NCI-H146 (cell line): ENCODE measurements at regions not wholly inside any gene's neighbourhood (a gene's known extent, or its start where the extent isn't known, plus 50 kb on each side); places are given as distances from the start of the nearest gene placed in this dataset.
"Not testable (repeated sequence)": the region's sequence is repeated elsewhere in the genome, so short reads cannot be mapped to it uniquely, and the experiment has no call there.

Experiments used
- DNase-seq: peaks from one replicate; lab custom pipeline; 2025; lab: John Stamatoyannopoulos, UW

DNA sequence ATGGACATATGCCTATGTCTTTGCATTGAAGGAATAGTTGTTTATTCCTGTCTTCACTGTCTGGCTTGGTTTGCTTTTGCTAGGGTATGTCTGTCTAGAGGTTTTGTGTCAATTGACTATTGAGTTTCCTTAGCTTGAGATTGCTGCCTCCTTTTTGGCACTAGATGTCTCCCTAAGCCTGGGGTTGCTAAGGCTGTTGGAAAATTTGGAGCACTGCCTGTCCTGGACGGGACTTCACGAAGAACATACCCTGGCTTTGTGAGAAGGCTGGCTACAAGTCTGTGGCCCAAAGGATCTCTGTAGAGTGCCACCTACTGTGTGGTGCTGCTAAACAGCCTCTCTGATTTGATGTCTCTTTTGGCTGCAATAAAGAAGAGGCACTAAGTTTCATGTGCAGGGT is 183.8 kb upstream of the NUDT10 start:
- DNase-seq = no peak

DNA sequence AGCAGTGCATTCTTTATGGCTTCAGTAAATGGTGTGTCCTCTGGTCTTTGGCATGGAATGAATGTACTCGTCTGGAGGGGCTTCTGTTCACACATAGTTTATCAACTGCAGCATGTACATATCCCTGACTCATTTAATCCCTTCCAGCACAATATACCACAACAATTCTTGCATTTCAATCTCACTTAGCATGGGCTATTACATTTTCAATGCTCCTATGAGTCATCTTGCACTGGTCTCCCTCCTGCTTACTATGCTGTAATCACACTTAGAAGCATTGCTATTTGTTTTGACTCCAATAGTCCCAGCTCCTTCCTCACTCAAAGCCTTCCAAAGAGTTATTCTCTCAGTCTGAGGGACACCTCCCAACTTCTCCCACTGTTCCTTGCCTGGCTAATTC is 180.9 kb upstream of the NUDT10 start:
- DNase-seq = no peak

DNA sequence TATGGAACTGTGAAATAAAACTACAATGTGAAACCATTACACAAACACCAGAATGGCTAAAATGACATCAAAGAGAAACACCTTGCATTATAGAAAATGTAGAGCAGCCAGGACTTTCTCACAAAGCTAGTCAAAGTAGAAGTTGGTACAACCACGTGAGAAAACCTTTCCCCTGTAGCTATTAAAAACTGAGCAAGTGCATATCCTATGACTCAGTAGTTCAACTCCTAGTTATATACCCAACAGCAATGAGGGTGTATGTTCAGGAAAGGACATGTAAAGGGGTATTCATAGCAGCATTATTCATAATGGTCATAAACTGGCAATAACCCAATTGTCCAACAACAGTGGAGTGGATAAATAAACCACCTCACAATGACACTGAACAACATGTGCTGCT is 177.5 kb upstream of the NUDT10 start:
- no peak for DNase-seq

DNA sequence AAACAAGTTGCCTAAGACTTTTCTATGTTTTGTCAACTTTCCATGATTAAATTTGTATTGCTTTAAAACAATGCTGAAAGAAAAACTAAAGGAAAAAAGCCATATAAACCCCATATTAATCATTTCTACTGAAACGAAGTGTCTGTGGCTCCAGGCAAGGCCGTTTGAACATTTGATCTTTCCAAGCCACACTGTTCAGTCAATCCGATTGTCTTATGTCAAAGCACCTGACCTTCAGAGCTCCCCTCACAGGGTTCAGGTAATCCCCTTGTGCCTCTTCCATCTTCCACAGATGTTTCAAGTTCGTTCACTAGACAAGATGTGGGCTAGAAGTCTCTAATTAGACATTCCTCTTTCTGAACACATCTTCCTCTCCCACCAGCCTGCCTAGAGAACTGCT is 177.1 kb upstream of the NUDT10 start:
- DNase-seq = no peak

DNA sequence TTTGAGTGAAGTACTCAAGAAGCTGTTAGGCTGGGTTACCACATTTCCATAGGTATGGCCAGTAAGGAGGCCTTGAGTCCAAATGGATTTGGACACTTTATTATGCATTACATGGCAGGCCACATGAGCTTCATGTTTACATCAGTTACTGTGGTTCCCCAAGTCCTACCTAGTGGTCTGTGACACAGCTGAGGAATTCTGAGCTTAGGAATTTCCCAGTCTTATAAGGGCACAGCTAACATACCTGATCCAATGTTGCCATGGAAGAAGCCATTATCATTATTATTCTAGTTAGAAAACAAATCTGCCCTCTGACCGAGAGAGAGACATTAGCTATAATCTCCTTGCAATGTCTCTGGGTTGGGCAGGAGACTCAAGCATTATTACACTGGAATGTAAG is 174.4 kb upstream of the NUDT10 start:
- DNase-seq = no peak

DNA sequence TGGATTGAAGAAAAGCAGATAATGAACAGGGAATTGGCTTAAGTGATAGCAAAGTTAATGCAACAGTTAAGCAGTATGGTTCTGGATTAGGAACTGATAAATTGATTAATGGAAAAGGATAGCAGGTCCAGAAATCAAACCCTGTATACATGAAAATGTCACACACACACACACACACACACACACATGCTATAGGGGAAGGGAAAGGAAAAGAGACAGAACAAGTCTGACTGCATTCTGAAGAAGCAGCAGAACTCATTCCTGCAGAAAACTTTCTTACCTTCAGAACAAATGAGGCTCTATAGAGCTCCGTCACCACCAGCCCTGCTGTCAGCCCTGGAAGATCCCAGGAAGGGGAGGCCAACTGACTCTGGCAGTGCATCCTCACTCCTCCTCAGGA is 173.2 kb upstream of the NUDT10 start:
- not testable (repeated sequence) for DNase-seq

DNA sequence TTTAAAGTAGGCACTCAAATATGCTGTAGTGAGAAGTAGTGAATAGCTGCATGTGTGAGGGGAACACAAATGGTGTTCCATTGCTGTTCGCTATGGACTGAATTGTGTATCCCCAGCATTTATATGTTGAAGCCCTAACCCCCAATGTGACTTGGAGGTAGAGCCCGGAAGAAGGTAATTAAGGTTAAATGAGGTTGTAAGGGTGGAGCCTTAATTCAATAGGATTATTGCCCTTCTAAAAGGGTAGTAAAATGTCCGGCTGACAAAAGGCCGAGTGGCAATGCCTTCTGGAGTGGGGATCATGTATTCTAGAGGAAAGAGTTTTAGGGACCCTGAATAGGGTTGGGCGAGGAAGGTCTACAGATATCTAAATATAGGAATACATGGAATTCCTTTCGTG is 168.9 kb upstream of the NUDT10 start:
- DNase-seq = no peak

DNA sequence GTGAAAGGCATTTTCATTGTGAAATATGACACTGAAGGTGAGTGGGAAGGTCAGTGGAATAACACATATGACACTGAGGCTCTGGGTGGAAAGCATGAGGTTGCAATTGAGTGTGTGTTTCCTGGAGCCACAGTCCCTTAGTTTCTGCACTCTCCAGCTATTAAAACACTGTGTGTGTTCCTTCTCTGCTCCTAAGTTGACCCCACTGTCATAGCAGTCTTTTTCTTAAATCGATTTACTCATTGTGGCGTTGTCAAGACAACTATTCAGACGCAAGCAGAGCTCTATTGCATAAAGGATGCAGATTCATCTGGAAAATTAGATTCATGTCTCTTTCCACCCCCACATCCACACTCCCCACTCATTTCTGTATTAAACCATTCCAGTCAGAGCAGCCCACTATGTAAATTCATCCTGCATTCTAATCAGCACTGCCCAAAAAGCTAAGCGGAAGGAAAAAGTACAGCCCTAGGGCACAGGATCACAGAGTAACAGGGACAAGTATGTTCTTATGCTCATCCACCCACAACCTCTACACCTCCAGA is 154.2 kb upstream of the NUDT10 start:
- DNase-seq = not testable (repeated sequence)

DNA sequence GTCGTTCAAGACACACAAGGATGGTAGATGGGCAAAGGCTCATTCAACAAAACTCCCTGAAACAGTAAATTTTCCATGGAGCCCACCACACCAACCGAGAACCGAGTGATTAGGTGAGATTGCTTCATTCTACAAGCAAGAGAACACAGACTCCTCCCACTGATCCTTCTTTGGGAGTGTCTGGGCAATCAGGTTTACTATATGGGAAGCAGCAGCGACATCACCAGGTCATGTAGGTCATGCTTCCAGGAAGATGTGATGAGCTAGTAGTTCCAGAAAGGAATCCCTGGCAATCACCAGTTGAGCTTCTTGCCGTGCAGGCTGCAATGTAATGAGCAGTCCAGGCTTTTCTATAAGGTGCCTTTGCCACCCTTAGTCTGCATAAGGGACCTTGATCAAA is 152.8 kb upstream of the NUDT10 start:
- not testable (repeated sequence) for DNase-seq

DNA sequence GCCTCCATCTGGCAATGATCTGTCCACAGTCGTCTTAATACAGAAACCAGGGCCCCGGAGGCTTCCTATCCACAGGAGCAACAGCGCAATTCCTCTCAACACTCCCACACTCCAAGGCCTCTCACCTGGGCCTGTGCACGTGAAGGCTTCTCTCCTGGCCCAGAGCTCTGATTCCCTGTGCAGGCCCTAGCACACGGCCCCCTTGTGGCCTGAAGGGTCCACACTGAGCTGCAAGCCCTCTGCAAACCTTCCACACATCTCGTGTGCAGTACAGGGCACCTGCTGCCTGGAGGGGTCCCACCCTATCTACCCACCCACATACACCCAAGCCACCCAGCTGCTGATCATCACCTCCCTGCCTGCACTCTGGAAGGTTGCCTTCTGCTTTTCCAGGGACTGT is 150.1 kb upstream of the NUDT10 start:
- DNase-seq = no peak

DNA sequence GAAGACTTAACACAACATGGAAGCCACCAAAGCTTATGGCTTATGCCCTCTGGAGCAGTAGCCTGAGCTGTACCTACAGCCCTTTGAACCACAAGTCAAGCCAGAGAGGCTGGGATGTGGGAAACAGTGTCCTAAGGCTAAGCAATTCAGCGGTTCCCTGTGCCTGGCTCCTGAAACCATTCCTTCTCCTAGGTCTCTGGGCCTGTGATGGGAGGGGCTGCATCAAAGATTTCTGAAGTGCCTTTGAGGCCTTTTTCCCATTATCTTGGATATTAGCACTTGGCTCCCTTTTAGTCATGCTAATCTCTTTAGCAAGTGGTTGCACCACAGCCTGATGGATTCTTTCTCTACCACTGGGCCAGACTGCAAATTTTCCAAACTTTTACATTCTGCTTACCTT is 140.5 kb upstream of the NUDT10 start:
- DNase-seq = no peak

DNA sequence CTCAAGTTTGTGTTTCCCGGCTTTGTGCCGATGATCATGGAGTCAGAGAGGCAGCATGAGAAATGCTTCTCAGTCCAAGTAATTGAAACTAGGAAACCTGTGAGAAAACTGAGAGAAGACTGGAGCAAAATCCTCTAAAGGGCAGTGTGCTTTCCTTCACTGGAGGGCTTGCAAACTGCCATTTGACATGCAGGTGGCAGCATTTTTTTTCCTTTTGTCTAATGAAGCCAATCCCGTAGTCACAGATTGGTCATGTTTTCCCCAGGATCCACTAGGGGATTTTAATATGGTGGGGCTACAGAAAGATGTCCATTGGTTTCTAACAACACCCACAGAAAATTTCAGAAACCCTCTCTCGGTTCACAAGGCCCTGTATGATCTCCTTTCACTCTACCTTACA is 117.4 kb upstream of the NUDT10 start:
- DNase-seq = no peak

DNA sequence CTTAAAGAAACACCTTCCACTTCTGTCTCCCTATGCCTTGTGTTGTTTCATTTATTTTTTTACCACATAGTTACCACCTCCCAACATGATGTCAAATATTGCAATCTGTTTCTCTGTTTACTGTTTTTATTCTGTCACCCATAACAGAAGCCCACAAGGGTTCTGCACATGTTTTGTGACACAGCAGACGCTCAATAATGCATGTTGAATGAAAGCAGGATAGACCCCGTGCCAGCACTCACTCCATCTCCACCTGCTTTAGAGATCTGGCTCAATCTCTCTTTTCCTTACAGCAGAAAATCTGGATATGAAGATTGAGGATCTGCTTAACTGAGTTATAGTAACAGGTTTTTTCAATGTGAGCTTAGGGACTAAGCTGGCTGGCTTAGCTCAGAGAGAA is 116.8 kb upstream of the NUDT10 start:
- DNase-seq = no peak

DNA sequence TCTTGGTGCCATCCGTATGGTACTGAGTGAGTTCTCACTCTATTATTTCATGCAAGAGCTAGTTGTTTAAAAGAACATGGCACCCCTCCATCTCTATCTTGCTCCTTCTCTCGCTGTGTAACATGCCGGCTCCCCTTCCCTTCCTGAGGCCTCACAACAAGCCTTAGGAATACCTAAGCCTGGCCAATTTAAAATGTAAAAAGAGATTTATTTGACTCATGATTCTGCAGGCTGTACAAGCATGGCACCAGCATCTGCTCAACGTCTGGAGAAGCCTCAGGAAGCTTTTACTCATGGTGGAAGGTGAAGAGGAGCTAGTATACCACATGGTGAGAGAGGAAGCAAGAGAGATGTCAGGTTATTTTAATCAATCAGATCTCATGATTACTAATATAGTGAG is 90.4 kb upstream of the NUDT10 start:
- DNase-seq = no peak

DNA sequence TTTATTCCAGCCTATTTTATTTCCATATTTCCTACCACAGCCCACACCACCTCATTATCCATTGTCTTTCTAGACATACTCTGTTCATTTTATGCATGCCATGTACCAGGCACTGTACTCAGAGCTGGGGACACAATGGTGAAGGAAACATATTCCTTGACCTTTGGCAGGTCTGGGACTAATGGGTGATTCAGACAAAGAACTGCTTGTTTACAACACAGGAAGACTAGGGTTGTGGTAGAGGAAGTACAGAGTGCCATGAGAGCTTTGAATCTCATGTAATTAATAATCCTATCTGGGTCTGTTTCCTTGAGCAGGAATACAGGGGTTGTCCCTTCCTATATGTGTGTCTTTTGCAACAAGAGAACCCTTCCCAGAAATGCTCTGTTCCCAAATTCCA is 75.1 kb upstream of the NUDT10 start:
- no peak for DNase-seq

DNA sequence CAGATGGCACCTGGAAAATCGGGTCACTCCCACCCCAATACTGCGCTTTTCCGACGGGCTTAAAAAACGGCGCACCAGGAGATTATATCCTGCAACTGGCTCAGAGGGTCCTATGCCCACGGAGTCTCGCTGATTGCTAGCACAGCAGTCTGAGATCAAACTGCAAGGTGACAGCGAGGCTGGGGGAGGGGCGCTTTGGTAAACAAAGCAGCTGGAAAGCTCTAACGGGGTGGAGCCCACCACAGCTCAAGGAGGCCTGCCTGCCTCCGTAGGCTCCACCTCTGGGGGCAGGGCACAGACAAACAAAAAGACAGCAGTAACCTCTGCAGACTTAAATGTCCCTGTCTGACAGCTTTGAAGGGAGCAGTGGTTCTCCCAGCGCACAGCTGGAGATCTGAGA is 70.4 kb upstream of the NUDT10 start:
- DNase-seq = not testable (repeated sequence)

DNA sequence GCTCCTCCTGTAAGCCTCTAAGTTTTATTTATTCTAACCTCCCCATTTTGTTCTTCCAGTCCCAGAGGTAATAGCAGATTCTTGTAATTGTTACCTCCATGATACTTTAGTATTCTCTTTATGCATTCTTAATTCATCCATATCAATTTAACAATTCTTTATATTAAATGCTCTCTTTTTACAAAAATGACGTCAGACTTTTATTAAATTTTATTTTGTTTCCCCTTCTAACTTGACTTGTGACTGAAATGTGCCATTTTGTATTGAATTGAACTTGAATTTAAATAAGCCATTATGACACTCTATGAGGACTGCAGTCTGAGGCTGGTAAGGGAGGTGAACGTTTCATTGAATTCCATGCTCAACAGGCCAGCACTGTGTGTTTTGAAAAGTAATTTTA is 60.0 kb upstream of the NUDT10 start:
- DNase-seq = no peak

DNA sequence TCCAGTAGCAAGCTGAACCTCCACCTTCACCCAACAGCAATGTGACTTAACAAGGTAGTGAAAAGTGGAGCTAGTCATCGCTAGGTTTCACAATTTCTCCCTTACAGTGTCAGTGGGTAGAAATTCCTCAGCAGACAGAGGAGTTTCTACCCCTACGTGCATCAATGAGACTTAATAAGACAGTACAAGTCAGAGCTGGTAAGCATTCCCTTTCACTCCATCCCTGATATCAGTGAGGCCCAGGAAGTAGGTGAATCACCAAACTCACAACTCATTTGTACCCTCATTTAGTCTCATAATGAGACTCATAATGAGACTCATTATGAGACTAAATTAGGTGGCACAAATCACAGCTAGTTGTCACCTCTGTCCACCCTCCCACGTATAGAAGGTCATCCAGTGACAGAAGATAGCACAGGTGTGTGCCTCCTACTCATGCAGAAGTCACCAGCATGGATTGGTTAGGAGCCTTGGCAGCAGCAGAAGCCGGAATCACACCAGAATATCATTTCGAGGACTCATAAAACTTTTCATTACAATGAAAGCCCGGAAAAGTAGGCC is 50.8 kb upstream of the NUDT10 start:
- no peak for DNase-seq
